Ovary (tissue), 3 donors: ENCODE measurements at regions not wholly inside any gene's neighbourhood (a gene's known extent, or its start where the extent isn't known, plus 50 kb on each side); places are given as distances from the start of the nearest gene placed in this dataset.

Experiments used
- EP300 ChIP-seq: sonication (generic); formaldehyde crosslinking; IDR thresholded peaks from one replicate; pipeline ENCODE4 v1.6.1; 2017; ENCODE audit warnings: antibody characterized with exemption
- TF ChIP-seq, protein P1 (sequence below), 3 donors: fragments of 450-650 bp in 2 of 3; fragments of 200-600 bp in 1 of 3; IDR thresholded peaks; one replicate each; pipeline versions ENCODE4 v1.5.1 to v1.8.0; 2016 to 2022; ENCODE audit warnings: antibody characterized with exemption in 3 of 3, mild to moderate bottlenecking in 1 of 3
- donor health status: DM: no; HTN: no; CAD: no.

GRCh38 chr4:166585491-166585890, 648.8 kb downstream of the SPOCK3 start:
- no peak for TF ChIP-seq EP300
- TF ChIP-seq, protein P1, sequence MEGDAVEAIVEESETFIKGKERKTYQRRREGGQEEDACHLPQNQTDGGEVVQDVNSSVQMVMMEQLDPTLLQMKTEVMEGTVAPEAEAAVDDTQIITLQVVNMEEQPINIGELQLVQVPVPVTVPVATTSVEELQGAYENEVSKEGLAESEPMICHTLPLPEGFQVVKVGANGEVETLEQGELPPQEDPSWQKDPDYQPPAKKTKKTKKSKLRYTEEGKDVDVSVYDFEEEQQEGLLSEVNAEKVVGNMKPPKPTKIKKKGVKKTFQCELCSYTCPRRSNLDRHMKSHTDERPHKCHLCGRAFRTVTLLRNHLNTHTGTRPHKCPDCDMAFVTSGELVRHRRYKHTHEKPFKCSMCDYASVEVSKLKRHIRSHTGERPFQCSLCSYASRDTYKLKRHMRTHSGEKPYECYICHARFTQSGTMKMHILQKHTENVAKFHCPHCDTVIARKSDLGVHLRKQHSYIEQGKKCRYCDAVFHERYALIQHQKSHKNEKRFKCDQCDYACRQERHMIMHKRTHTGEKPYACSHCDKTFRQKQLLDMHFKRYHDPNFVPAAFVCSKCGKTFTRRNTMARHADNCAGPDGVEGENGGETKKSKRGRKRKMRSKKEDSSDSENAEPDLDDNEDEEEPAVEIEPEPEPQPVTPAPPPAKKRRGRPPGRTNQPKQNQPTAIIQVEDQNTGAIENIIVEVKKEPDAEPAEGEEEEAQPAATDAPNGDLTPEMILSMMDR (IDR thresholded peaks at IDR 0.05), result no peak
